ENCODE measurements at regions not wholly inside any gene's neighbourhood (a gene's known extent, or its start where the extent isn't known, plus 50 kb on each side); places are given as distances from the start of the nearest gene placed in this dataset.

GRCh38 chr2:204027091-204027490 lies 90.5 kb downstream of the ICOS start:
- Histone ChIP-seq H2BK5ac (ENCODE audit: insufficient read length, low read length) (no peak overlapping the region), H4K91ac (ENCODE audit: insufficient read length, low read depth, low read length) (no peak overlapping the region), H2AFZ (ENCODE audit: low read length) (no peak overlapping the region)

More at GRCh38 chr2:204027091-204027490, 90.5 kb downstream of the ICOS start:
- no peaks in the 10 kb centered on the region for H3K79me1 ChIP-seq (ENCODE audit: insufficient read depth, low read depth, low read length, poor library complexity, severe bottlenecking)
- H3K14ac ChIP-seq (ENCODE audit: insufficient read depth, low read length): no peak overlapping the region
- H3K27ac ChIP-seq (ENCODE audit: insufficient read length, low read depth, low read length): no peak overlapping the region
- no peak overlapping the region for H2BK120ac ChIP-seq (ENCODE audit: low read depth, low read length, poor library complexity, severe bottlenecking)
- Mint-ChIP-seq H3K4me1 (no peaks in the 10 kb centered on the region), H3K4me3 (no peak overlapping the region), H3K27ac (no peak overlapping the region), H3K9me3 (no peaks in the 10 kb centered on the region), H3K27me3 (ENCODE audit: low read depth) (peaks cover 4% of the 10 kb centered on the region; the same call in 1 of the 2 replicates), H3K36me3 (ENCODE audit: insufficient read depth in 1 of 3, low read depth in 3 of 3) (no peaks in the 10 kb centered on the region)
- no peaks in the 10 kb centered on the region for H4K20me1 ChIP-seq (ENCODE audit: control insufficient read depth, insufficient read depth, insufficient read length)
- H3K23ac ChIP-seq (ENCODE audit: insufficient read length, low read depth, low read length): no peak overlapping the region
- H3K79me2 ChIP-seq (ENCODE audit: insufficient read depth, low read length): no peaks in the 10 kb centered on the region
- H4K8ac ChIP-seq (replicated peaks; ENCODE audit: insufficient read length, low read depth, low read length): no peak overlapping the region
- no peak overlapping the region for H2BK20ac ChIP-seq (ENCODE audit: low read depth, low read length, poor library complexity, severe bottlenecking)
- H3K4me2 ChIP-seq (ENCODE audit: insufficient read depth, insufficient read length, low read length): no peak overlapping the region
- H3K9ac ChIP-seq (ENCODE audit: extremely low read depth, insufficient read length, low read length): no peak overlapping the region
- no peak overlapping the region for H2AK5ac ChIP-seq (ENCODE audit: insufficient read length, low read length)
- no peak overlapping the region for H3T11ph ChIP-seq (ENCODE audit: low read length)
- no peak overlapping the region for H2BK12ac ChIP-seq (ENCODE audit: insufficient read length, low read depth, low read length)
- TF ChIP-seq CTCF (conservative IDR thresholded peaks at IDR 0.05): no peak
- WGBS (ENCODE audit: extremely low coverage, insufficient read length, low lambda C conversion rate): no CpG with 5 or more reads among the region's 3 CpGs
- no peak overlapping the region for H3K56ac ChIP-seq (ENCODE audit: insufficient read length, low read depth, low read length)
- no peaks in the 10 kb centered on the region for H3K4me1 ChIP-seq (ENCODE audit: insufficient read depth, low read length)
- DNase-seq: no peak
- no peaks in the 10 kb centered on the region for H3K27me3 ChIP-seq (ENCODE audit: insufficient read depth, low read length)
- H3K4ac ChIP-seq (ENCODE audit: low read depth, low read length): no peak overlapping the region
- no peak overlapping the region for H3K18ac ChIP-seq (ENCODE audit: insufficient read length, low read depth, low read length)
- no peak overlapping the region for H4K5ac ChIP-seq (ENCODE audit: insufficient read length, low read depth, low read length)
- no peaks in the 10 kb centered on the region for H3K9me3 ChIP-seq (ENCODE audit: control insufficient read depth, low read depth, low read length)
- no peak overlapping the region for H2BK15ac ChIP-seq (ENCODE audit: low read depth, low read length)
- no peaks in the 10 kb centered on the region for H3K23me2 ChIP-seq (ENCODE audit: insufficient read length, low read depth, low read length, poor library complexity, severe bottlenecking)

Data from H9 (cell line).